ENCODE measurements at regions not wholly inside any gene's neighbourhood (a gene's known extent, or its start where the extent isn't known, plus 50 kb on each side); places are given as distances from the start of the nearest gene placed in this dataset.
"Not testable (repeated sequence)": the region's sequence is repeated elsewhere in the genome, so short reads cannot be mapped to it uniquely, and the experiment has no call there.

- no peak for DNase-seq (ENCODE audit: low spot score in 2 of 2)
- in situ Hi-C loops (cut with MboI; ENCODE audit: low sequenced_read_pairs), result no loop called here
- no peaks in the 10 kb centered on the region for H3K4me1 ChIP-seq
- H3K27me3 ChIP-seq (ENCODE audit: low read depth), result no peaks in the 10 kb centered on the region
- no peaks in the 10 kb centered on the region for H3K9me3 ChIP-seq
- H3K36me3 ChIP-seq (replicated peaks), result no peaks in the 10 kb centered on the region
- no peak overlapping the region for H3K4me3 ChIP-seq
These were observed 123.5 kb upstream of the ZSWIM2 start for GRCh38 chr2:186972281-186972970.

DNA sequence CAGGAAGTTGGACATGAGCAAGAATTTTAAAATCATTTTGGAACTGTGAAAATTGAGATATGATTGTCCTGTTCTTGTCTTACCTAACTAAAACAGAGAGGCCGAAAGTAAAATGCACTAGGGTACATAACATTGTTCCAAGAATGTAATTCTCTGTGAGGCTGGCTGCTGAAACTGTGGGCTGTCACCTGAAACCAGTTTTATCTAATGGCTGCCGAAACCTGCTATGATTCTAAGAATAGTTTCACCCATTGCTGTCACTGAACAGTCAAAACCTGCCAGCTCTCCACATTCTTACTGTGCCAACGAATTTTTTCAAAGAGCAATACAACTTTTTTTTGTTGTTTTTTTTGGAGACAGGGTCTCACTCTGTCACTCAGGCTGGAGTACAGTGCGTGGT is 119.3 kb upstream of the ZSWIM2 start:
- no peak overlapping the region for H3K4me3 ChIP-seq
- DNase-seq (ENCODE audit: low spot score in 2 of 2), result no peak
- in situ Hi-C loops (cut with MboI; ENCODE audit: low sequenced_read_pairs), result no loop called here
- H3K4me1 ChIP-seq, result no peaks in the 10 kb centered on the region
- no peaks in the 10 kb centered on the region for H3K9me3 ChIP-seq
- H3K27me3 ChIP-seq (ENCODE audit: low read depth), result no peaks in the 10 kb centered on the region
- no peaks in the 10 kb centered on the region for H3K36me3 ChIP-seq (replicated peaks)

DNA sequence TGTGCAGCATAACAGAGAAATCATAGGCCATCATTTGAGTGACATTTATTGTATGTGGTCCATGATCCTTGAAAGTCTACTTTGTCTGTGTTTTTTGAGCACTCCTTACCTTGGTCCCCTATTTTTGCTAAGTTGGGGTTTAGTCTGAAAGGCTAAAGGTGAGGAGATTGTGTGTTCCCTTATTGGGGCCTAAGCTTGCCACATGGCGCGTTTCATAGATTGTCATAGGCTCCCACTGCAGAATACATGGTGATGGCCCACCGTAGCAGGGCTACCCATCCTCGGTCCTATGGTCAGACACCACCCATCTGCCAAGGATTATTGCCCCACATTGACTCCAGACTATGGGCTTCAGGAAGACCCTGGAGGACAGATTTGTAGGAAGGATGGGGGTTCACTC is 117.0 kb upstream of the ZSWIM2 start:
- Histone ChIP-seq H3K4me1 (no peaks in the 10 kb centered on the region), H3K27me3 (ENCODE audit: low read depth) (no peaks in the 10 kb centered on the region), H3K4me3 (no peak overlapping the region), H3K9me3 (no peaks in the 10 kb centered on the region), H3K36me3 (replicated peaks) (no peaks in the 10 kb centered on the region)
- in situ Hi-C loops (cut with MboI; ENCODE audit: low sequenced_read_pairs), result no loop called here
- DNase-seq (ENCODE audit: low spot score in 2 of 2), result no peak

- Histone ChIP-seq H3K9me3 (no peaks in the 10 kb centered on the region), H3K4me1 (no peaks in the 10 kb centered on the region), H3K27me3 (ENCODE audit: low read depth) (no peaks in the 10 kb centered on the region), H3K4me3 (no peak overlapping the region), H3K36me3 (replicated peaks) (no peaks in the 10 kb centered on the region)
- in situ Hi-C loops (cut with MboI; ENCODE audit: low sequenced_read_pairs), result no loop called here
- no peak for DNase-seq (ENCODE audit: low spot score in 2 of 2)
These were observed 113.2 kb upstream of the ZSWIM2 start for GRCh38 chr2:186962085-186962747.

GRCh38 chr2:186960241-186960640 is 111.3 kb upstream of the ZSWIM2 start:
- in situ Hi-C loops (cut with MboI; ENCODE audit: low sequenced_read_pairs), result not testable (repeated sequence)

DNA sequence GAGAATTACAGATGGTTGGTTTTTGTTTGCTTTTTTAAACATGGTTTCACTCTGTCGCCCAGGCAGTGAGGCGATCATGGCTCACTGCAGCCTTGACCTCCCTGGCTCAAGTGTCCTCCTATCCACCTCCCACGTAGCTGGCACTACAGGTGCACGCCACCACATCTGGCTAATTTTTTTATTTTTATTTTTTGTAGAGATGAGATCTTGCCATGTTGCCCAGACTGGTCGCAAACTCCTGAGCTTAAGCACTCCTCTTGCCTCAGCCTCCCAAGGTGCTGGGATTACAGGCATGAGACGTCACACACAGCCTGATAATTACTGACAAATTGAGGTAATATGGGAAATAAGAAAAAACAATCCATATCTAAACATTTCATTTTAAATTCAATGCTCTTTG is 110.5 kb upstream of the ZSWIM2 start:
- no peaks in the 10 kb centered on the region for H3K36me3 ChIP-seq (replicated peaks)
- no peak for DNase-seq (ENCODE audit: low spot score in 2 of 2)
- H3K9me3 ChIP-seq, result no peaks in the 10 kb centered on the region
- H3K27me3 ChIP-seq (ENCODE audit: low read depth), result no peaks in the 10 kb centered on the region
- in situ Hi-C loops (cut with MboI; ENCODE audit: low sequenced_read_pairs), result no loop called here
- no peaks in the 10 kb centered on the region for H3K4me1 ChIP-seq
- H3K4me3 ChIP-seq, result no peak overlapping the region

More at GRCh38 chr2:186960241-186960640, 111.3 kb upstream of the ZSWIM2 start:
- DNase-seq (ENCODE audit: low spot score in 2 of 2); H3K36me3 ChIP-seq (replicated peaks); H3K27me3 ChIP-seq (ENCODE audit: low read depth); H3K4me3 ChIP-seq; H3K4me1 ChIP-seq; H3K9me3 ChIP-seq: not testable (repeated sequence)

GRCh38 chr2:186950694-186951093 is 101.7 kb upstream of the ZSWIM2 start:
- in situ Hi-C loops (cut with MboI; ENCODE audit: low sequenced_read_pairs), result no loop called here
- Histone ChIP-seq H3K4me3 (no peak overlapping the region), H3K4me1 (no peaks in the 10 kb centered on the region), H3K36me3 (replicated peaks) (no peaks in the 10 kb centered on the region), H3K9me3 (no peaks in the 10 kb centered on the region), H3K27me3 (ENCODE audit: low read depth) (no peaks in the 10 kb centered on the region)
- DNase-seq (ENCODE audit: low spot score in 2 of 2), result no peak

- no peaks in the 10 kb centered on the region for H3K27me3 ChIP-seq (ENCODE audit: low read depth)
- H3K36me3 ChIP-seq (replicated peaks), result no peaks in the 10 kb centered on the region
- no peak overlapping the region for H3K4me3 ChIP-seq
- DNase-seq (ENCODE audit: low spot score in 2 of 2), result no peak
- H3K4me1 ChIP-seq, result no peaks in the 10 kb centered on the region
- in situ Hi-C loops (cut with MboI; ENCODE audit: low sequenced_read_pairs), result no loop called here
- H3K9me3 ChIP-seq, result no peaks in the 10 kb centered on the region
These were observed 100.8 kb upstream of the ZSWIM2 start for GRCh38 chr2:186949726-186950256.

GRCh38 chr2:186947516-186947915 is 98.5 kb upstream of the ZSWIM2 start:
- in situ Hi-C loops (cut with MboI; ENCODE audit: low sequenced_read_pairs), result no loop called here
- no peak overlapping the region for H3K4me3 ChIP-seq
- no peaks in the 10 kb centered on the region for H3K9me3 ChIP-seq
- H3K4me1 ChIP-seq, result no peaks in the 10 kb centered on the region
- no peaks in the 10 kb centered on the region for H3K27me3 ChIP-seq (ENCODE audit: low read depth)
- no peaks in the 10 kb centered on the region for H3K36me3 ChIP-seq (replicated peaks)
- no peak for DNase-seq (ENCODE audit: low spot score in 2 of 2)

- no peak for DNase-seq (ENCODE audit: low spot score in 2 of 2)
- Histone ChIP-seq H3K4me3 (no peak overlapping the region), H3K36me3 (replicated peaks) (no peaks in the 10 kb centered on the region), H3K27me3 (ENCODE audit: low read depth) (no peaks in the 10 kb centered on the region), H3K9me3 (no peaks in the 10 kb centered on the region), H3K4me1 (no peaks in the 10 kb centered on the region)
- in situ Hi-C loops (cut with MboI; ENCODE audit: low sequenced_read_pairs), result no loop called here
These were observed 98.0 kb upstream of the ZSWIM2 start for GRCh38 chr2:186946896-186947467.

GRCh38 chr2:186941853-186942252 is 92.9 kb upstream of the ZSWIM2 start:
- H3K4me1 ChIP-seq, result no peaks in the 10 kb centered on the region
- no peaks in the 10 kb centered on the region for H3K9me3 ChIP-seq
- no peak for DNase-seq (ENCODE audit: low spot score in 2 of 2)
- no peak overlapping the region for H3K4me3 ChIP-seq
- H3K27me3 ChIP-seq (ENCODE audit: low read depth), result no peaks in the 10 kb centered on the region
- no peaks in the 10 kb centered on the region for H3K36me3 ChIP-seq (replicated peaks)
- in situ Hi-C loops (cut with MboI; ENCODE audit: low sequenced_read_pairs), result no loop called here

DNA sequence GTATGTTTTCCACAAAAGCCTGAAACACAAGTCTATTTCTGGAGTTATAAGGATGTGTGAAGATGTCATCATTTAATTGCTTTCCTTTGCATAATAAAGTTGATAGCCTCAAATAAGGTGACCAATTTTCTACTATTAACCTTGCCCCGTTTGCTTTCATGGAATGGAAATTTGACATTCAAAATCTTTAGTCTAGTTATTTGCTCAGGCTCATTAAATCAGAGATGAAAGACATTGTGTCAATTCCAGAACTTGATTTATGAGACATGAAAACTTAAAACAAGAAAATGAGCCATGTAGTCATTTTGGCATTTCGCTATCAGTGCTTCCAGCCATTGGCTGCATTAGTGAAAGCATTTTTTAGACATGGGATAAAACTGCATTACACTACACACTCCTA is 91.5 kb upstream of the ZSWIM2 start:
- DNase-seq (ENCODE audit: low spot score in 2 of 2), result no peak

GRCh38 chr2:186934420-186934819 is 85.5 kb upstream of the ZSWIM2 start:
- no peaks in the 10 kb centered on the region for H3K9me3 ChIP-seq
- in situ Hi-C loops (cut with MboI; ENCODE audit: low sequenced_read_pairs), result no loop called here
- no peak overlapping the region for H3K4me3 ChIP-seq
- H3K27me3 ChIP-seq (ENCODE audit: low read depth), result no peaks in the 10 kb centered on the region
- no peak for DNase-seq (ENCODE audit: low spot score in 2 of 2)
- no peaks in the 10 kb centered on the region for H3K36me3 ChIP-seq (replicated peaks)
- no peaks in the 10 kb centered on the region; the same call in 1 of the 2 replicates for H3K4me1 ChIP-seq

More for the DNA sequence above, 91.5 kb upstream of the ZSWIM2 start:
- Histone ChIP-seq H3K4me3 (no peak overlapping the region), H3K36me3 (replicated peaks) (no peaks in the 10 kb centered on the region), H3K27me3 (ENCODE audit: low read depth) (no peaks in the 10 kb centered on the region), H3K4me1 (no peaks in the 10 kb centered on the region), H3K9me3 (no peaks in the 10 kb centered on the region)
- in situ Hi-C loops (cut with MboI; ENCODE audit: low sequenced_read_pairs), result no loop called here

DNA sequence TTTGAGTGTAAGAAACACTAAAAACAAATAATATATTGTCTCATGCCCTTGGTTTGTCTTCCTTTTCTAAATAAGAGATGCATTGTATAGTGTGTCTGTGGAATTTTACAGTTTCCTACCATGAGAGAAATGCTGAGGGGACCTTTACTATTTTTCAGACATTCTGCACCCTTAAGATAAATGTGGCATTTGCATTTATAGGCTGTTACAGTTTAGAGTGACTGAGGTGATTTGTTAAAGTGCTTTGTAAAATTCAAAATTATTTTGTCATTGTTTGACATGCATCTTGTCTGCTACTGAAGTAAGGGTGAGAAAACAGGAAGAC is 78.9 kb upstream of the ZSWIM2 start:
- H3K4me1 ChIP-seq, result no peaks in the 10 kb centered on the region
- no peaks in the 10 kb centered on the region for H3K27me3 ChIP-seq (ENCODE audit: low read depth)
- no peak for DNase-seq (ENCODE audit: low spot score in 2 of 2)
- H3K4me3 ChIP-seq, result no peak overlapping the region
- in situ Hi-C loops (cut with MboI; ENCODE audit: low sequenced_read_pairs), result no loop called here
- no peaks in the 10 kb centered on the region for H3K9me3 ChIP-seq
- H3K36me3 ChIP-seq (replicated peaks), result no peaks in the 10 kb centered on the region
